ENCODE measurements at regions not wholly inside any gene's neighbourhood (a gene's known extent, or its start where the extent isn't known, plus 50 kb on each side); places are given as distances from the start of the nearest gene placed in this dataset.

DNA sequence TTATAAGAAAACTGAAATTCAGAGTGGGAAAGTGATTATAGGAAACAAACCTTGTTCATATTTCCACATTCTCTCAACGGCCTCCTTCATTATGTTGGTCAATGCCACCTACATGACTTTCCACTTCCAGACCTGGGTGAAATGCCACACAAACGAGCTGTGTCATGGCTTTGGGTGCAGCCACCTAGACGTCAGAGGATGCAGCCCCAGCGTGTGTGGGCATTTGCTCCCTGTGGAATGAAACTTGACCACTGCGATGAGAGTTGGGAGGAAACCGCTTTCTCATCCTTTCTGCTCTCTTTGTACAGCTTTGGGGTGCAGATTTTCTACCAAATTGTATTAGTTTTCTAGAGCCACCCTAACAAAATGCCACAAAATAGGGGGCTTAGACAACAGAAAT lies 291.0 kb downstream of the CYRIA start:
- Histone ChIP-seq H3K9me2 (ENCODE audit: insufficient read depth, low read length) (no peaks in the 10 kb centered on the region), H3K36me3 (ENCODE audit: insufficient read depth, low read length) (no peaks in the 10 kb centered on the region), H3K27me3 (ENCODE audit: insufficient read depth, low read depth, low read length) (no peaks in the 10 kb centered on the region), H3K27ac (ENCODE audit: low read length) (no peak overlapping the region), H2AFZ (ENCODE audit: low read depth, low read length) (no peak overlapping the region), H3K9me3 (ENCODE audit: low read length) (no peaks in the 10 kb centered on the region), H4K20me1 (ENCODE audit: insufficient read depth) (no peaks in the 10 kb centered on the region), H3K4me3 (ENCODE audit: low read length) (no peak overlapping the region), H3K4me2 (ENCODE audit: low read length) (no peak overlapping the region), H3F3A (ENCODE audit: insufficient read depth, low read length, poor library complexity, severe bottlenecking) (no peaks in the 10 kb centered on the region), H3K79me2 (replicated peaks; ENCODE audit: insufficient read depth, low read length) (no peaks in the 10 kb centered on the region), H3K9ac (ENCODE audit: low read length) (no peak overlapping the region)
- TF ChIP-seq RAD21 (conservative IDR thresholded peaks at IDR 0.05), result no peak

DNA sequence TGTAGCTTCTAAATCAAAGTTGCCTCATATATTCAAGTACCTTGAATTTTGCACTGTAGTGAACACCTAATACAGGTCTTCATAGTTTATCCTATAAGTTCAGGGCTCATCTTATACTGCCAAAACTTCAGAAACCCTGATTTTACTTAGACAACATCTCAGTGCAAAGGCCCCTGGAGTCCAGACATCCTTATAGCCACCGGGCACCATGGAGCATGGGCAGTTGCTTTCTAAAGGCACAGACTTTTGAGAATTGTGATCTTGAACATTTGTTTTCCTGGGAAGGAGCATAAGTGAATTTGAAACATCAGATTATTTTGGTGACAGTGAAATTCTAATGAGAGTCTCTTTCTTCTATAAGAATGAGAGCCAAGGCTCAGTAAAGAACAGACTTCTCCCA lies 292.3 kb downstream of the CYRIA start:
- H3K36me3 ChIP-seq (ENCODE audit: insufficient read depth, low read length), result no peaks in the 10 kb centered on the region
- no peak overlapping the region for H3K9ac ChIP-seq (ENCODE audit: low read length)
- no peaks in the 10 kb centered on the region for H3K9me3 ChIP-seq (ENCODE audit: low read length)
- H3K27me3 ChIP-seq (ENCODE audit: insufficient read depth, low read depth, low read length), result no peaks in the 10 kb centered on the region
- H3K9me2 ChIP-seq (ENCODE audit: insufficient read depth, low read length), result no peaks in the 10 kb centered on the region
- no peak overlapping the region for H2AFZ ChIP-seq (ENCODE audit: low read depth, low read length)
- no peaks in the 10 kb centered on the region for H3K79me2 ChIP-seq (replicated peaks; ENCODE audit: insufficient read depth, low read length)
- no peak overlapping the region for H3K4me2 ChIP-seq (ENCODE audit: low read length)
- H3F3A ChIP-seq (ENCODE audit: insufficient read depth, low read length, poor library complexity, severe bottlenecking), result no peaks in the 10 kb centered on the region
- no peak for TF ChIP-seq RAD21 (conservative IDR thresholded peaks at IDR 0.05)
- TF ChIP-seq POLR2AphosphoS5 (IDR thresholded peaks at IDR 0.05), result no peak
- TF ChIP-seq, protein P1, sequence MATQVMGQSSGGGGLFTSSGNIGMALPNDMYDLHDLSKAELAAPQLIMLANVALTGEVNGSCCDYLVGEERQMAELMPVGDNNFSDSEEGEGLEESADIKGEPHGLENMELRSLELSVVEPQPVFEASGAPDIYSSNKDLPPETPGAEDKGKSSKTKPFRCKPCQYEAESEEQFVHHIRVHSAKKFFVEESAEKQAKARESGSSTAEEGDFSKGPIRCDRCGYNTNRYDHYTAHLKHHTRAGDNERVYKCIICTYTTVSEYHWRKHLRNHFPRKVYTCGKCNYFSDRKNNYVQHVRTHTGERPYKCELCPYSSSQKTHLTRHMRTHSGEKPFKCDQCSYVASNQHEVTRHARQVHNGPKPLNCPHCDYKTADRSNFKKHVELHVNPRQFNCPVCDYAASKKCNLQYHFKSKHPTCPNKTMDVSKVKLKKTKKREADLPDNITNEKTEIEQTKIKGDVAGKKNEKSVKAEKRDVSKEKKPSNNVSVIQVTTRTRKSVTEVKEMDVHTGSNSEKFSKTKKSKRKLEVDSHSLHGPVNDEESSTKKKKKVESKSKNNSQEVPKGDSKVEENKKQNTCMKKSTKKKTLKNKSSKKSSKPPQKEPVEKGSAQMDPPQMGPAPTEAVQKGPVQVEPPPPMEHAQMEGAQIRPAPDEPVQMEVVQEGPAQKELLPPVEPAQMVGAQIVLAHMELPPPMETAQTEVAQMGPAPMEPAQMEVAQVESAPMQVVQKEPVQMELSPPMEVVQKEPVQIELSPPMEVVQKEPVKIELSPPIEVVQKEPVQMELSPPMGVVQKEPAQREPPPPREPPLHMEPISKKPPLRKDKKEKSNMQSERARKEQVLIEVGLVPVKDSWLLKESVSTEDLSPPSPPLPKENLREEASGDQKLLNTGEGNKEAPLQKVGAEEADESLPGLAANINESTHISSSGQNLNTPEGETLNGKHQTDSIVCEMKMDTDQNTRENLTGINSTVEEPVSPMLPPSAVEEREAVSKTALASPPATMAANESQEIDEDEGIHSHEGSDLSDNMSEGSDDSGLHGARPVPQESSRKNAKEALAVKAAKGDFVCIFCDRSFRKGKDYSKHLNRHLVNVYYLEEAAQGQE (IDR thresholded peaks at IDR 0.05; ENCODE audit: borderline replicate concordance), result no peak
- TF ChIP-seq TAF1 (IDR thresholded peaks at IDR 0.05; ENCODE audit: low read depth), result no peak
- TF ChIP-seq MXI1 (conservative IDR thresholded peaks at IDR 0.05; ENCODE audit: poor library complexity, severe bottlenecking), result no peak
- no peak for TF ChIP-seq EP300 (conservative IDR thresholded peaks at IDR 0.05; ENCODE audit: poor library complexity, severe bottlenecking)
- TF ChIP-seq SMC3 (conservative IDR thresholded peaks at IDR 0.05; ENCODE audit: poor library complexity), result no peak
- TF ChIP-seq EZH2 (IDR thresholded peaks at IDR 0.05; ENCODE audit: borderline replicate concordance, insufficient read depth, low read length, poor library complexity, severe bottlenecking), result no peak
- TF ChIP-seq, protein P2, sequence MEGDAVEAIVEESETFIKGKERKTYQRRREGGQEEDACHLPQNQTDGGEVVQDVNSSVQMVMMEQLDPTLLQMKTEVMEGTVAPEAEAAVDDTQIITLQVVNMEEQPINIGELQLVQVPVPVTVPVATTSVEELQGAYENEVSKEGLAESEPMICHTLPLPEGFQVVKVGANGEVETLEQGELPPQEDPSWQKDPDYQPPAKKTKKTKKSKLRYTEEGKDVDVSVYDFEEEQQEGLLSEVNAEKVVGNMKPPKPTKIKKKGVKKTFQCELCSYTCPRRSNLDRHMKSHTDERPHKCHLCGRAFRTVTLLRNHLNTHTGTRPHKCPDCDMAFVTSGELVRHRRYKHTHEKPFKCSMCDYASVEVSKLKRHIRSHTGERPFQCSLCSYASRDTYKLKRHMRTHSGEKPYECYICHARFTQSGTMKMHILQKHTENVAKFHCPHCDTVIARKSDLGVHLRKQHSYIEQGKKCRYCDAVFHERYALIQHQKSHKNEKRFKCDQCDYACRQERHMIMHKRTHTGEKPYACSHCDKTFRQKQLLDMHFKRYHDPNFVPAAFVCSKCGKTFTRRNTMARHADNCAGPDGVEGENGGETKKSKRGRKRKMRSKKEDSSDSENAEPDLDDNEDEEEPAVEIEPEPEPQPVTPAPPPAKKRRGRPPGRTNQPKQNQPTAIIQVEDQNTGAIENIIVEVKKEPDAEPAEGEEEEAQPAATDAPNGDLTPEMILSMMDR (IDR thresholded peaks at IDR 0.05; ENCODE audit: poor library complexity, severe bottlenecking), result no peak
- no peaks in the 10 kb centered on the region for H4K20me1 ChIP-seq (ENCODE audit: insufficient read depth)
- no peak overlapping the region for H3K4me3 ChIP-seq (ENCODE audit: low read length)
- no peak overlapping the region for H3K27ac ChIP-seq (ENCODE audit: low read length)

DNA sequence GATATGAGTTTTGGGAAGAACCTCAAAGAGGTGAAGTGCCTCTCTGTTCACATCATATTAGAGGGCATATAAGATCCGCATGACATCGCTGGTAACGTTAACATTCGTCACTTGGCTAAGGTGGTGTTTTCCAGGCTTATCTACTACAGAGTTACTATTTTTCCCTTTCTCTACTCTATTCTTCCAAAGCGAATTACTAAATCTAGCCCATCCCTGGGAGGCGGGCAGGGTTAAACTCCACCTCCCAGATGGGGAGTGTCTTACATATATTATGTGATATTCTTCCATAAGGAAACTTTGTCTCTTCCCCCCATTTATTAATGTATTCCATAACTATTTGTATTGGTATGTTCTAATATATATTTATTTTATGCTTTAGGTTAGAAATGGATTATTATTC lies 293.9 kb downstream of the CYRIA start:
- no peaks in the 10 kb centered on the region for H3K9me2 ChIP-seq (ENCODE audit: insufficient read depth, low read length)
- no peaks in the 10 kb centered on the region for H3K27me3 ChIP-seq (ENCODE audit: insufficient read depth, low read depth, low read length)
- no peaks in the 10 kb centered on the region for H4K20me1 ChIP-seq (ENCODE audit: insufficient read depth)
- no peaks in the 10 kb centered on the region for H3K9me3 ChIP-seq (ENCODE audit: low read length)
- no peak overlapping the region for H2AFZ ChIP-seq (ENCODE audit: low read depth, low read length)
- no peaks in the 10 kb centered on the region for H3F3A ChIP-seq (ENCODE audit: insufficient read depth, low read length, poor library complexity, severe bottlenecking)
- H3K4me3 ChIP-seq (ENCODE audit: low read length), result no peak overlapping the region
- H3K9ac ChIP-seq (ENCODE audit: low read length), result no peak overlapping the region
- no peak for TF ChIP-seq SMC3 (conservative IDR thresholded peaks at IDR 0.05; ENCODE audit: poor library complexity)
- TF ChIP-seq MXI1 (conservative IDR thresholded peaks at IDR 0.05; ENCODE audit: poor library complexity, severe bottlenecking), result no peak
- no peak for TF ChIP-seq TAF1 (IDR thresholded peaks at IDR 0.05; ENCODE audit: low read depth)
- no peak for TF ChIP-seq EZH2 (IDR thresholded peaks at IDR 0.05; ENCODE audit: borderline replicate concordance, insufficient read depth, low read length, poor library complexity, severe bottlenecking)
- TF ChIP-seq RAD21 (conservative IDR thresholded peaks at IDR 0.05), result no peak
- no peak for TF ChIP-seq EP300 (conservative IDR thresholded peaks at IDR 0.05; ENCODE audit: poor library complexity, severe bottlenecking)
- TF ChIP-seq, protein P1 (IDR thresholded peaks at IDR 0.05; ENCODE audit: borderline replicate concordance), result no peak
- no peak for TF ChIP-seq POLR2AphosphoS5 (IDR thresholded peaks at IDR 0.05)
- TF ChIP-seq, protein P2 (IDR thresholded peaks at IDR 0.05; ENCODE audit: poor library complexity, severe bottlenecking), result no peak
- H3K79me2 ChIP-seq (replicated peaks; ENCODE audit: insufficient read depth, low read length), result no peaks in the 10 kb centered on the region
- no peaks in the 10 kb centered on the region for H3K36me3 ChIP-seq (ENCODE audit: insufficient read depth, low read length)
- no peak overlapping the region for H3K27ac ChIP-seq (ENCODE audit: low read length)
- H3K4me2 ChIP-seq (ENCODE audit: low read length), result no peak overlapping the region
